ENCODE measurements at regions not wholly inside any gene's neighbourhood (a gene's known extent, or its start where the extent isn't known, plus 50 kb on each side); places are given as distances from the start of the nearest gene placed in this dataset.

GRCh38 chr6:149220882-149221773, 96.4 kb upstream of the TAB2 start:
- H3K4me1 ChIP-seq (ENCODE audit: insufficient read depth, low read length, poor library complexity, severe bottlenecking) = no peaks in the 10 kb centered on the region
- no peaks in the 10 kb centered on the region for H3K36me3 ChIP-seq (ENCODE audit: insufficient read depth, low read length)
- no peak overlapping the region for H2AFZ ChIP-seq (ENCODE audit: low read length)
- intact Hi-C loops (cut with micrococcal nuclease; ENCODE audit: unreplicated experiment) = no loop called here
- H3K4me2 ChIP-seq (ENCODE audit: low read length) = no peak overlapping the region
- TF ChIP-seq CTCF (conservative IDR thresholded peaks at IDR 0.05; ENCODE audit: low read length) = no peak
- no peak for TF ChIP-seq EZH2phosphoT487 (IDR thresholded peaks at IDR 0.05; ENCODE audit: borderline replicate concordance, low read depth, low read length)
- no peak overlapping the region for H3K27ac ChIP-seq (ENCODE audit: low read depth, low read length, poor library complexity, severe bottlenecking)
- H3K79me2 ChIP-seq (ENCODE audit: insufficient read depth, low read depth, low read length) = no peaks in the 10 kb centered on the region
- no TSS peak for BruUV-seq (replicated peaks)
- ChIA-PET CTCF (ENCODE audit: unreplicated experiment) (no interaction called here), POLR2A (no interaction called here)
- H3K4me3 ChIP-seq (ENCODE audit: low read depth, low read length, poor library complexity, severe bottlenecking) = no peak overlapping the region
- H3K9me3 ChIP-seq (ENCODE audit: low read length) = no peaks in the 10 kb centered on the region
- no peaks in the 10 kb centered on the region for H4K20me1 ChIP-seq (ENCODE audit: insufficient read depth, low read length)
- DNase-seq (ENCODE audit: low spot score) = no peak
- H3K9me2 ChIP-seq (ENCODE audit: insufficient read depth, low read length) = no peaks in the 10 kb centered on the region

GRCh38 chr6:149221774-149222070, 95.8 kb upstream of the TAB2 start:
- no peak overlapping the region for H3K4me2 ChIP-seq (ENCODE audit: low read length)
- no peak overlapping the region for H3K27ac ChIP-seq (ENCODE audit: low read depth, low read length, poor library complexity, severe bottlenecking)
- no peaks in the 10 kb centered on the region for H3K79me2 ChIP-seq (ENCODE audit: insufficient read depth, low read depth, low read length)
- H4K20me1 ChIP-seq (ENCODE audit: insufficient read depth, low read length) = no peaks in the 10 kb centered on the region
- DNase-seq (ENCODE audit: low spot score) = no peak
- H3K9me3 ChIP-seq (ENCODE audit: low read length) = no peaks in the 10 kb centered on the region
- H3K4me1 ChIP-seq (ENCODE audit: insufficient read depth, low read length, poor library complexity, severe bottlenecking) = no peaks in the 10 kb centered on the region
- no peak overlapping the region for H3K4me3 ChIP-seq (ENCODE audit: low read depth, low read length, poor library complexity, severe bottlenecking)
- intact Hi-C loops (cut with micrococcal nuclease; ENCODE audit: unreplicated experiment) = no loop called here
- ChIA-PET POLR2A (no interaction called here), CTCF (ENCODE audit: unreplicated experiment) (no interaction called here)
- no peaks in the 10 kb centered on the region for H3K9me2 ChIP-seq (ENCODE audit: insufficient read depth, low read length)
- BruUV-seq (replicated peaks) = no TSS peak
- no peak for TF ChIP-seq EZH2phosphoT487 (IDR thresholded peaks at IDR 0.05; ENCODE audit: borderline replicate concordance, low read depth, low read length)
- no peak for TF ChIP-seq CTCF (conservative IDR thresholded peaks at IDR 0.05; ENCODE audit: low read length)
- no peak overlapping the region for H2AFZ ChIP-seq (ENCODE audit: low read length)
- H3K36me3 ChIP-seq (ENCODE audit: insufficient read depth, low read length) = no peaks in the 10 kb centered on the region

- Histone ChIP-seq H3K4me2 (ENCODE audit: low read length) (no peak overlapping the region), H3K9me3 (ENCODE audit: low read length) (no peaks in the 10 kb centered on the region), H3K36me3 (ENCODE audit: insufficient read depth, low read length) (no peaks in the 10 kb centered on the region), H3K4me3 (ENCODE audit: low read depth, low read length, poor library complexity, severe bottlenecking) (no peak overlapping the region), H3K79me2 (ENCODE audit: insufficient read depth, low read depth, low read length) (no peaks in the 10 kb centered on the region), H2AFZ (ENCODE audit: low read length) (no peak overlapping the region), H3K9me2 (ENCODE audit: insufficient read depth, low read length) (no peaks in the 10 kb centered on the region), H3K4me1 (ENCODE audit: insufficient read depth, low read length, poor library complexity, severe bottlenecking) (no peaks in the 10 kb centered on the region), H3K27ac (ENCODE audit: low read depth, low read length, poor library complexity, severe bottlenecking) (no peak overlapping the region), H4K20me1 (ENCODE audit: insufficient read depth, low read length) (no peaks in the 10 kb centered on the region)
- DNase-seq (ENCODE audit: low spot score) = no peak
- POLR2A ChIA-PET = interaction anchor here (1.0 to 1.5 kb wide), 2 partner anchors 8 to 79 kb away, joined by 3 read pairs; no protein-coding TSS in a partner anchor
- no TSS peak for BruUV-seq (replicated peaks)
- intact Hi-C loops (cut with micrococcal nuclease; ENCODE audit: unreplicated experiment) = no loop called here
- CTCF ChIA-PET (ENCODE audit: unreplicated experiment) = no interaction called here
- TF ChIP-seq EZH2phosphoT487 (IDR thresholded peaks at IDR 0.05; ENCODE audit: borderline replicate concordance, low read depth, low read length) (no peak), CTCF (conservative IDR thresholded peaks at IDR 0.05; ENCODE audit: low read length) (no peak)
Observed at GRCh38 chr6:149223120-149223903, 94.2 kb upstream of the TAB2 start.

Data from OCI-LY7 (cell line).